ENCODE measurements at regions not wholly inside any gene's neighbourhood (a gene's known extent, or its start where the extent isn't known, plus 50 kb on each side); places are given as distances from the start of the nearest gene placed in this dataset.

DNA sequence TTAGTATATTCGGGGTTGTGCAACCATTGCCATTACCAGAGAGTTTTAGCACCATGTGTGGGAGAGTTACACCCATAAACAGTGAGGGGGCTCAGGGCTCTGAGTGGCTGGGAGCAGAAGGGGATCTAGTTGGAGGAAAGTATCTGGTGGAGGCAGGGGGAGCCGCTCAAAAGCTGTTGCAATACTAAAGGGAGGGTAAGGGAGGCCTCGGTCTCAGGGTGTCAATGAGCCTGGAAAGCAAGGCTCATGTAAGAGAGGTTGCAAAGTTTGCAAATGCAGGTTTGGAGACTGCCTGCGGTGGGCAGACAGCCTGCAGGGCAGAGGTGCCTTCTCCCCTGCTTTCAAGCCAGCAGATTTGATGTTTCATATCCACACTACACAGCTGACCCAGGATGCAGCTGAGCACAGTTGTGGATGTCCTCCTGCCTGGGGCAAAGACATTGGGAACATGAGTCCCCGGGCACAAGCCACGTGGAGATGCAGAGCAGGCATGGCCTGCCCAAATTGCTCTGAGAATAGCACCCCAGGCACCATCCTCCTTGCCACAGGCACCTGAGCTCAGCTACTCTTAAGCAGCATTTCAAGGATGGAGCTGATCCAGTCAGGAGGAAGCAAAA lies 181.4 kb downstream of the TLE3 start:
- H3K4me3 ChIP-seq (ENCODE audit: low read length, poor library complexity, severe bottlenecking): no peak overlapping the region
- H3K4me1 ChIP-seq (ENCODE audit: insufficient read depth, low read length, poor library complexity, severe bottlenecking): no peaks in the 10 kb centered on the region
- no peaks in the 10 kb centered on the region for H3K9me3 ChIP-seq (ENCODE audit: insufficient read depth, low read depth, low read length)
- no peak overlapping the region for H3K9ac ChIP-seq (ENCODE audit: low read depth, low read length, poor library complexity, severe bottlenecking)
- H4K20me1 ChIP-seq (ENCODE audit: insufficient read depth, low read length, poor library complexity, severe bottlenecking): no peaks in the 10 kb centered on the region
- H3K9me2 ChIP-seq (replicated peaks; ENCODE audit: low read depth, low read length): no peaks in the 10 kb centered on the region
- no peak for TF ChIP-seq EZH2phosphoT487 (IDR thresholded peaks at IDR 0.05; ENCODE audit: borderline replicate concordance)
- H3K27me3 ChIP-seq (ENCODE audit: insufficient read depth, low read length, poor library complexity, severe bottlenecking): no peaks in the 10 kb centered on the region
- H3K4me2 ChIP-seq (ENCODE audit: low read depth, low read length, poor library complexity, severe bottlenecking): no peak overlapping the region
- H3K36me3 ChIP-seq (ENCODE audit: insufficient read depth, low read length): no peaks in the 10 kb centered on the region
- H3K79me2 ChIP-seq (ENCODE audit: insufficient read depth, low read length): no peaks in the 10 kb centered on the region
- H3F3A ChIP-seq (ENCODE audit: low read depth): no peaks in the 10 kb centered on the region
- H2AFZ ChIP-seq (ENCODE audit: low read length): no peak overlapping the region

DNA sequence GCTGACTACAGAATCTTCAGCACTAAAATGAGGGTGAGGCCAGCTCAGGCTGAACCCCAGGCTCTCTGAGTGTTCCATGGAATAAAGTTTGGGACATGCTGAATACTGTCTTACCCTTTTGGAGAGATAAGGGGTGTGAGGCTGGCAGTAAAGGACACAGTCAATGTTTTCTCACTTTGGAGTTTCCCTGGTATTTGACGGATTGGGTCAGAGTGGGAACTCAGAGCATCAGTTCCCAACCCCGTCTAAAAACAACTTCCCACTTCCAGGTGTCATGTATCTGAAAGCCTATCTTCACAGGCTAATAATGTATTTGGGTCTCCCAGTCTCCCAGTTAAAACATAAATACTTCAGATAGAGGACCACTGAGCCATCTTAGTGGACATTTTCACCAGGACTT lies 180.7 kb downstream of the TLE3 start:
- no peaks in the 10 kb centered on the region for H3K4me1 ChIP-seq (ENCODE audit: insufficient read depth, low read length, poor library complexity, severe bottlenecking)
- no peaks in the 10 kb centered on the region for H3F3A ChIP-seq (ENCODE audit: low read depth)
- no peak overlapping the region for H3K4me2 ChIP-seq (ENCODE audit: low read depth, low read length, poor library complexity, severe bottlenecking)
- H3K9ac ChIP-seq (ENCODE audit: low read depth, low read length, poor library complexity, severe bottlenecking): no peak overlapping the region
- H3K9me3 ChIP-seq (ENCODE audit: insufficient read depth, low read depth, low read length): no peaks in the 10 kb centered on the region
- no peak overlapping the region for H2AFZ ChIP-seq (ENCODE audit: low read length)
- H3K9me2 ChIP-seq (replicated peaks; ENCODE audit: low read depth, low read length): no peaks in the 10 kb centered on the region
- H3K36me3 ChIP-seq (ENCODE audit: insufficient read depth, low read length): no peaks in the 10 kb centered on the region
- no peak overlapping the region for H3K4me3 ChIP-seq (ENCODE audit: low read length, poor library complexity, severe bottlenecking)
- H4K20me1 ChIP-seq (ENCODE audit: insufficient read depth, low read length, poor library complexity, severe bottlenecking): no peaks in the 10 kb centered on the region
- TF ChIP-seq EZH2phosphoT487 (IDR thresholded peaks at IDR 0.05; ENCODE audit: borderline replicate concordance): no peak
- TF ChIP-seq, protein P1, sequence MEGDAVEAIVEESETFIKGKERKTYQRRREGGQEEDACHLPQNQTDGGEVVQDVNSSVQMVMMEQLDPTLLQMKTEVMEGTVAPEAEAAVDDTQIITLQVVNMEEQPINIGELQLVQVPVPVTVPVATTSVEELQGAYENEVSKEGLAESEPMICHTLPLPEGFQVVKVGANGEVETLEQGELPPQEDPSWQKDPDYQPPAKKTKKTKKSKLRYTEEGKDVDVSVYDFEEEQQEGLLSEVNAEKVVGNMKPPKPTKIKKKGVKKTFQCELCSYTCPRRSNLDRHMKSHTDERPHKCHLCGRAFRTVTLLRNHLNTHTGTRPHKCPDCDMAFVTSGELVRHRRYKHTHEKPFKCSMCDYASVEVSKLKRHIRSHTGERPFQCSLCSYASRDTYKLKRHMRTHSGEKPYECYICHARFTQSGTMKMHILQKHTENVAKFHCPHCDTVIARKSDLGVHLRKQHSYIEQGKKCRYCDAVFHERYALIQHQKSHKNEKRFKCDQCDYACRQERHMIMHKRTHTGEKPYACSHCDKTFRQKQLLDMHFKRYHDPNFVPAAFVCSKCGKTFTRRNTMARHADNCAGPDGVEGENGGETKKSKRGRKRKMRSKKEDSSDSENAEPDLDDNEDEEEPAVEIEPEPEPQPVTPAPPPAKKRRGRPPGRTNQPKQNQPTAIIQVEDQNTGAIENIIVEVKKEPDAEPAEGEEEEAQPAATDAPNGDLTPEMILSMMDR (conservative IDR thresholded peaks at IDR 0.05; ENCODE audit: low read length): no peak
- H3K79me2 ChIP-seq (ENCODE audit: insufficient read depth, low read length): no peaks in the 10 kb centered on the region
- no peaks in the 10 kb centered on the region for H3K27me3 ChIP-seq (ENCODE audit: insufficient read depth, low read length, poor library complexity, severe bottlenecking)

- H3K4me2 ChIP-seq (ENCODE audit: low read depth, low read length, poor library complexity, severe bottlenecking): no peak overlapping the region
Measured at GRCh38 chr15:69919816-69920215, 177.9 kb downstream of the TLE3 start.

More at GRCh38 chr15:69919816-69920215, 177.9 kb downstream of the TLE3 start:
- Histone ChIP-seq H3K36me3 (ENCODE audit: insufficient read depth, low read length) (no peaks in the 10 kb centered on the region), H3K9me2 (replicated peaks; ENCODE audit: low read depth, low read length) (no peaks in the 10 kb centered on the region), H4K20me1 (ENCODE audit: insufficient read depth, low read length, poor library complexity, severe bottlenecking) (no peaks in the 10 kb centered on the region), H3K9ac (ENCODE audit: low read depth, low read length, poor library complexity, severe bottlenecking) (no peak overlapping the region), H3F3A (ENCODE audit: low read depth) (no peaks in the 10 kb centered on the region), H3K9me3 (ENCODE audit: insufficient read depth, low read depth, low read length) (no peaks in the 10 kb centered on the region; the same call in 1 of the 2 replicates), H3K79me2 (ENCODE audit: insufficient read depth, low read length) (no peaks in the 10 kb centered on the region), H3K4me3 (ENCODE audit: low read length, poor library complexity, severe bottlenecking) (no peak overlapping the region), H3K27me3 (ENCODE audit: insufficient read depth, low read length, poor library complexity, severe bottlenecking) (no peaks in the 10 kb centered on the region), H2AFZ (ENCODE audit: low read length) (no peak overlapping the region), H3K4me1 (ENCODE audit: insufficient read depth, low read length, poor library complexity, severe bottlenecking) (no peaks in the 10 kb centered on the region)
- TF ChIP-seq EZH2phosphoT487 (IDR thresholded peaks at IDR 0.05; ENCODE audit: borderline replicate concordance): no peak
- TF ChIP-seq, protein P1 (conservative IDR thresholded peaks at IDR 0.05; ENCODE audit: low read length): no peak

Measured in Loucy (cell line).